ENCODE measurements at regions not wholly inside any gene's neighbourhood (a gene's known extent, or its start where the extent isn't known, plus 50 kb on each side); places are given as distances from the start of the nearest gene placed in this dataset.
"Not testable (repeated sequence)": the region's sequence is repeated elsewhere in the genome, so short reads cannot be mapped to it uniquely, and the experiment has no call there.

GRCh38 chr2:201551901-201552300, 91.4 kb downstream of the TMEM237 start:
- Histone ChIP-seq H3K36me3 (no peaks in the 10 kb centered on the region), H3K4me3 (no peak overlapping the region), H3K4me1 (no peaks in the 10 kb centered on the region), H3K27me3 (replicated peaks in 1 of 7) (no peaks in the 10 kb centered on the region), H3K27ac (no peak overlapping the region), H3K9me3 (no peaks in the 10 kb centered on the region)
- intact Hi-C loops (cut with DNase I; ENCODE audit: low total_unique reads) = no loop called here
- TF ChIP-seq POLR2AphosphoS5 (IDR thresholded peaks at IDR 0.05) (no peak), POLR2A (IDR thresholded peaks at IDR 0.05) (no peak), CTCF (IDR thresholded peaks at IDR 0.05 in 8 of 11, conservative IDR thresholded peaks at IDR 0.05 in 3 of 11) (no peak)
- WGBS, 5 donors = 84 to 94% (median 91%) methylated on average over 9 of the region's 9 CpGs
- no peak for DNase-seq

GRCh38 chr2:201546576-201546975, 95.0 kb downstream of the STRADB start:
- H3K36me3 ChIP-seq = no peaks in the 10 kb centered on the region
- H3K4me3 ChIP-seq = no peak overlapping the region
- TF ChIP-seq POLR2A (IDR thresholded peaks at IDR 0.05) = no peak
- no peaks in the 10 kb centered on the region for H3K9me3 ChIP-seq
- no peak overlapping the region for H3K27ac ChIP-seq
- H3K27me3 ChIP-seq (replicated peaks in 1 of 7) = no peaks in the 10 kb centered on the region
- DNase-seq = no peak
- 62 to 80% (median 66%) methylated on average over 3 of the region's 3 CpGs for WGBS, 5 donors
- intact Hi-C loops (cut with DNase I; ENCODE audit: low total_unique reads) = no loop called here
- H3K4me1 ChIP-seq = no peaks in the 10 kb centered on the region

- H3K27me3 ChIP-seq (replicated peaks in 1 of 7) = no peaks in the 10 kb centered on the region
- H3K9me3 ChIP-seq = no peaks in the 10 kb centered on the region
- no peak overlapping the region for H3K27ac ChIP-seq
- intact Hi-C loops (cut with DNase I; ENCODE audit: low total_unique reads) = no loop called here
- no peaks in the 10 kb centered on the region for H3K36me3 ChIP-seq
- no peaks in the 10 kb centered on the region for H3K4me1 ChIP-seq
- no peak for TF ChIP-seq CTCF (IDR thresholded peaks at IDR 0.05 in 8 of 11, conservative IDR thresholded peaks at IDR 0.05 in 3 of 11)
- no peak for TF ChIP-seq POLR2A (IDR thresholded peaks at IDR 0.05)
- TF ChIP-seq POLR2AphosphoS5 (IDR thresholded peaks at IDR 0.05) = no peak
- H3K4me3 ChIP-seq = no peak overlapping the region
- no peak for DNase-seq
Measured at GRCh38 chr2:201542291-201542690, 90.8 kb downstream of the STRADB start.

- 54 to 88% (median 60%) methylated on average over 3 of the region's 3 CpGs for WGBS, 5 donors
- H3K27ac ChIP-seq; H3K4me3 ChIP-seq; H3K27me3 ChIP-seq (replicated peaks in 1 of 7); H3K9me3 ChIP-seq; H3K36me3 ChIP-seq; DNase-seq; H3K4me1 ChIP-seq; intact Hi-C loops (cut with DNase I; ENCODE audit: low total_unique reads): not testable (repeated sequence)
Measured at GRCh38 chr2:201539271-201539670, 87.7 kb downstream of the STRADB start.

GRCh38 chr2:201538025-201538424, 86.5 kb downstream of the STRADB start:
- intact Hi-C loops (cut with DNase I; ENCODE audit: low total_unique reads) = no loop called here
- no peak for DNase-seq
- no peaks in the 10 kb centered on the region for H3K4me1 ChIP-seq
- no peak overlapping the region for H3K27ac ChIP-seq
- WGBS, 5 donors = 43 to 75% (median 53%) methylated on average over 1 of the region's 1 CpG
- no peaks in the 10 kb centered on the region for H3K27me3 ChIP-seq (replicated peaks in 1 of 7)
- peaks cover 0 to 11% (median 6%) of the 10 kb centered on the region in 8 donors for H3K9me3 ChIP-seq
- no peak overlapping the region for H3K4me3 ChIP-seq
- TF ChIP-seq CTCF (IDR thresholded peaks at IDR 0.05 in 8 of 11, conservative IDR thresholded peaks at IDR 0.05 in 3 of 11) = no peak
- TF ChIP-seq POLR2AphosphoS5 (IDR thresholded peaks at IDR 0.05) = no peak
- TF ChIP-seq POLR2A (IDR thresholded peaks at IDR 0.05) = no peak
- H3K36me3 ChIP-seq = no peaks in the 10 kb centered on the region
